GM23338 (cell line): ENCODE measurements at regions not wholly inside any gene's neighbourhood (a gene's known extent, or its start where the extent isn't known, plus 50 kb on each side); places are given as distances from the start of the nearest gene placed in this dataset.

Experiments used
- ATAC-seq: fragments of 200-7000 bp; cut with Tn5 transposase; 3 replicates; pipeline ENCODE4 v1.9.1; 2020
- DNase-seq: peaks from one replicate; pipeline ENCODE4 v3.0.0-alpha.2; 2015; ENCODE audit warnings: low spot score
- H2AFZ ChIP-seq: fragments of 200-600 bp; sonication (generic); 2 replicates; pipeline ENCODE4 v1.8.0; 2016; ENCODE audit warnings: antibody characterized with exemption, mild to moderate bottlenecking, moderate library complexity
- H3F3A ChIP-seq: fragments of 200-600 bp; sonication (generic); replicated peaks from 2 replicates; pipeline ENCODE4 v1.8.0; 2017; ENCODE audit warnings: antibody characterized with exemption, mixed run types, low read depth
- H3K27ac ChIP-seq: fragments of 200-600 bp; sonication (generic); 2 replicates; pipeline ENCODE4 v1.6.1; 2016; ENCODE audit warnings: low read depth
- H3K27me3 ChIP-seq: fragments of 200-600 bp; sonication (generic); 2 replicates; pipeline ENCODE4 v1.8.0; 2016; ENCODE audit warnings: mild to moderate bottlenecking, mixed run types, moderate library complexity; ENCODE audit not compliant: insufficient read depth
- H3K36me3 ChIP-seq: fragments of 200-600 bp; sonication (generic); 2 replicates; pipeline ENCODE4 v1.8.0; 2016; ENCODE audit warnings: mild to moderate bottlenecking; ENCODE audit not compliant: insufficient read depth
- H3K4me1 ChIP-seq: fragments of 200-600 bp; sonication (generic); 2 replicates; pipeline ENCODE4 v1.8.0; 2016; ENCODE audit warnings: mild to moderate bottlenecking, moderate library complexity; ENCODE audit not compliant: insufficient read depth
- H3K4me2 ChIP-seq: fragments of 200-600 bp; sonication (generic); 2 replicates; pipeline ENCODE4 v1.7.1; 2017; ENCODE audit warnings: mixed run types
- H3K4me3 ChIP-seq: fragments of 200-600 bp; sonication (generic); 2 replicates; pipeline ENCODE4 v1.6.1; 2016; ENCODE audit warnings: mixed run types
- H3K79me2 ChIP-seq: fragments of 200-600 bp; sonication (generic); replicated peaks from 2 replicates; pipeline ENCODE4 v1.8.0; 2017; ENCODE audit warnings: mild to moderate bottlenecking; ENCODE audit not compliant: insufficient read depth
- H3K9me2 ChIP-seq: fragments of 200-600 bp; sonication (generic); 2 replicates; pipeline ENCODE4 v1.8.0; 2017; ENCODE audit not compliant: insufficient read depth
- H4K20me1 ChIP-seq: fragments of 200-600 bp; sonication (generic); replicated peaks from 2 replicates; pipeline ENCODE4 v1.8.0; 2017; ENCODE audit warnings: mild to moderate bottlenecking; ENCODE audit not compliant: insufficient read depth
- H3K27ac Mint-ChIP-seq: 2 replicates; pipeline ENCODE4 v1.8.0; 2020; ENCODE audit warnings: inconsistent platforms, mild to moderate bottlenecking, moderate library complexity, mixed read lengths
- H3K27me3 Mint-ChIP-seq: 3 replicates; pipeline ENCODE4 v1.8.0; 2022; ENCODE audit warnings: low read depth, mild to moderate bottlenecking, moderate library complexity, mixed read lengths, inconsistent platforms; ENCODE audit not compliant: insufficient read depth, poor library complexity
- H3K36me3 Mint-ChIP-seq: 3 replicates; pipeline ENCODE4 v1.8.0; 2021; ENCODE audit warnings: low read depth, mild to moderate bottlenecking, inconsistent platforms, moderate library complexity, mixed read lengths
- H3K4me1 Mint-ChIP-seq: 3 replicates; pipeline ENCODE4 v1.8.0; 2020; ENCODE audit warnings: mild to moderate bottlenecking, inconsistent platforms, mixed read lengths
- H3K4me3 Mint-ChIP-seq: 3 replicates; pipeline ENCODE4 v1.8.0; 2021; ENCODE audit warnings: moderate library complexity, mild to moderate bottlenecking, inconsistent platforms, mixed read lengths
- H3K9me3 Mint-ChIP-seq: 3 replicates; pipeline ENCODE4 v1.8.0; 2020; ENCODE audit warnings: moderate library complexity, mild to moderate bottlenecking, inconsistent platforms, mixed read lengths
- EZH2 ChIP-seq: fragments of 200-600 bp; sonication (generic); IDR thresholded peaks from one replicate; pipeline ENCODE4 v1.8.0; 2017; ENCODE audit warnings: antibody characterized with exemption, mild to moderate bottlenecking, low read depth; ENCODE audit not compliant: unreplicated experiment
- EZH2phosphoT487 ChIP-seq: fragments of 200-600 bp; sonication (generic); IDR thresholded peaks from one replicate; pipeline ENCODE4 v1.8.1; 2018; ENCODE audit warnings: antibody characterized with exemption; ENCODE audit not compliant: unreplicated experiment
- JUNB ChIP-seq: IDR thresholded peaks from one replicate; pipeline ENCODE4 v1.6.1; 2016; ENCODE audit warnings: antibody characterized with exemption; ENCODE audit not compliant: unreplicated experiment
- NANOG ChIP-seq: IDR thresholded peaks from 2 replicates; pipeline ENCODE4 v1.6.1; 2016; ENCODE audit warnings: antibody characterized with exemption, borderline replicate concordance
- STAT1 ChIP-seq: IDR thresholded peaks from one replicate; pipeline ENCODE4 v1.6.1; 2016; ENCODE audit warnings: antibody characterized with exemption; ENCODE audit not compliant: unreplicated experiment
- ZNF331 ChIP-seq: fragments of 250-450 bp; sonication (Bioruptor Pico); IDR thresholded peaks from 2 replicates; pipeline ENCODE4 v1.5.0; 2020; ENCODE audit warnings: low read depth, mild to moderate bottlenecking, moderate library complexity
- TF ChIP-seq, protein P1 (sequence below): IDR thresholded peaks from 2 replicates; pipeline ENCODE4 v1.6.1; 2016; ENCODE audit warnings: antibody characterized with exemption
- TF ChIP-seq, protein P2 (sequence below): IDR thresholded peaks from one replicate; pipeline ENCODE4 v1.6.1; 2018; ENCODE audit warnings: antibody characterized with exemption; ENCODE audit not compliant: unreplicated experiment
- TF ChIP-seq, protein P3 (sequence below), 2 experiments: fragments of 200-600 bp in 1 of 2; sonication (generic) in 1 of 2; conservative IDR thresholded peaks; 2 replicates each; pipeline versions ENCODE4 v1.5.1 to v1.6.1; 2016 to 2017; ENCODE audit warnings: antibody characterized with exemption in 2 of 2, low read depth in 2 of 2, mild to moderate bottlenecking in 2 of 2, moderate library complexity in 1 of 2

DNA sequence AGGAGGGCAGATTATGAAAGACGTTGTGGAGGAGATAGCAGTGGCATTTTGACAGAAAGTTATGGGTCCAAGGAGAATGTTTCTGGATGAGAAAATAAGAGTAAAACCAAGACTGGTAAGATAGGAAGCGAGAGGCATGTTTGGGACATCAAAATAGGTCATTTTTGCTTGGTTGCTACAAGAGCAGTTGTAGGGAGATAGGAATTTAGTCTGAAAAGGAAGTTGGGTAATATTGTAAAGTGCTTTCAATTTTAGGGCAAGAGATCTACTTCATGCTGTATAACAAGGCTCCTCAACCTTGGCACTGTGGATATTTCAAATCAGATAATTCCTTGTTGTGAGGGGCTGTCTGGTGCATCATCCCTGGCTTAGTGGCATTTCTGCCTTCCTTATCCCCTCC, 118.0 kb upstream of the DPH6 start:
- H3K4me3 ChIP-seq, result no peak overlapping the region
- H3K4me1 ChIP-seq, result peaks cover 11% of the 10 kb centered on the region
- no peak for ATAC-seq

More for the DNA sequence above, 118.0 kb upstream of the DPH6 start:
- no peaks in the 10 kb centered on the region for H3K9me3 Mint-ChIP-seq
- no peaks in the 10 kb centered on the region for H3K79me2 ChIP-seq
- H4K20me1 ChIP-seq, result no peaks in the 10 kb centered on the region
- no peak overlapping the region for H3K4me2 ChIP-seq
- peaks cover 5% of the 10 kb centered on the region; the same call in 1 of the 2 replicates for H3K9me2 ChIP-seq
- H3K27ac Mint-ChIP-seq, result no peak overlapping the region
- no peak for DNase-seq
- no peaks in the 10 kb centered on the region for H3F3A ChIP-seq
- no peak overlapping the region for H3K27ac ChIP-seq
- no peaks in the 10 kb centered on the region for H3K27me3 Mint-ChIP-seq
- H3K36me3 ChIP-seq, result no peaks in the 10 kb centered on the region
- H3K27me3 ChIP-seq, result no peaks in the 10 kb centered on the region
- no peak overlapping the region for H3K4me3 Mint-ChIP-seq
- peaks cover 11% of the 10 kb centered on the region for H3K4me1 Mint-ChIP-seq
- no peaks in the 10 kb centered on the region for H3K36me3 Mint-ChIP-seq
- H2AFZ ChIP-seq, result no peak overlapping the region
- TF ChIP-seq JUNB (no peak), ZNF331 (no peak), STAT1 (no peak), NANOG (no peak), EZH2phosphoT487 (no peak), EZH2 (no peak)
- TF ChIP-seq, protein P1, sequence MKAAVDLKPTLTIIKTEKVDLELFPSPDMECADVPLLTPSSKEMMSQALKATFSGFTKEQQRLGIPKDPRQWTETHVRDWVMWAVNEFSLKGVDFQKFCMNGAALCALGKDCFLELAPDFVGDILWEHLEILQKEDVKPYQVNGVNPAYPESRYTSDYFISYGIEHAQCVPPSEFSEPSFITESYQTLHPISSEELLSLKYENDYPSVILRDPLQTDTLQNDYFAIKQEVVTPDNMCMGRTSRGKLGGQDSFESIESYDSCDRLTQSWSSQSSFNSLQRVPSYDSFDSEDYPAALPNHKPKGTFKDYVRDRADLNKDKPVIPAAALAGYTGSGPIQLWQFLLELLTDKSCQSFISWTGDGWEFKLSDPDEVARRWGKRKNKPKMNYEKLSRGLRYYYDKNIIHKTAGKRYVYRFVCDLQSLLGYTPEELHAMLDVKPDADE, result no peak
- TF ChIP-seq, protein P2, sequence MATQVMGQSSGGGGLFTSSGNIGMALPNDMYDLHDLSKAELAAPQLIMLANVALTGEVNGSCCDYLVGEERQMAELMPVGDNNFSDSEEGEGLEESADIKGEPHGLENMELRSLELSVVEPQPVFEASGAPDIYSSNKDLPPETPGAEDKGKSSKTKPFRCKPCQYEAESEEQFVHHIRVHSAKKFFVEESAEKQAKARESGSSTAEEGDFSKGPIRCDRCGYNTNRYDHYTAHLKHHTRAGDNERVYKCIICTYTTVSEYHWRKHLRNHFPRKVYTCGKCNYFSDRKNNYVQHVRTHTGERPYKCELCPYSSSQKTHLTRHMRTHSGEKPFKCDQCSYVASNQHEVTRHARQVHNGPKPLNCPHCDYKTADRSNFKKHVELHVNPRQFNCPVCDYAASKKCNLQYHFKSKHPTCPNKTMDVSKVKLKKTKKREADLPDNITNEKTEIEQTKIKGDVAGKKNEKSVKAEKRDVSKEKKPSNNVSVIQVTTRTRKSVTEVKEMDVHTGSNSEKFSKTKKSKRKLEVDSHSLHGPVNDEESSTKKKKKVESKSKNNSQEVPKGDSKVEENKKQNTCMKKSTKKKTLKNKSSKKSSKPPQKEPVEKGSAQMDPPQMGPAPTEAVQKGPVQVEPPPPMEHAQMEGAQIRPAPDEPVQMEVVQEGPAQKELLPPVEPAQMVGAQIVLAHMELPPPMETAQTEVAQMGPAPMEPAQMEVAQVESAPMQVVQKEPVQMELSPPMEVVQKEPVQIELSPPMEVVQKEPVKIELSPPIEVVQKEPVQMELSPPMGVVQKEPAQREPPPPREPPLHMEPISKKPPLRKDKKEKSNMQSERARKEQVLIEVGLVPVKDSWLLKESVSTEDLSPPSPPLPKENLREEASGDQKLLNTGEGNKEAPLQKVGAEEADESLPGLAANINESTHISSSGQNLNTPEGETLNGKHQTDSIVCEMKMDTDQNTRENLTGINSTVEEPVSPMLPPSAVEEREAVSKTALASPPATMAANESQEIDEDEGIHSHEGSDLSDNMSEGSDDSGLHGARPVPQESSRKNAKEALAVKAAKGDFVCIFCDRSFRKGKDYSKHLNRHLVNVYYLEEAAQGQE, result no peak
- TF ChIP-seq, protein P3, sequence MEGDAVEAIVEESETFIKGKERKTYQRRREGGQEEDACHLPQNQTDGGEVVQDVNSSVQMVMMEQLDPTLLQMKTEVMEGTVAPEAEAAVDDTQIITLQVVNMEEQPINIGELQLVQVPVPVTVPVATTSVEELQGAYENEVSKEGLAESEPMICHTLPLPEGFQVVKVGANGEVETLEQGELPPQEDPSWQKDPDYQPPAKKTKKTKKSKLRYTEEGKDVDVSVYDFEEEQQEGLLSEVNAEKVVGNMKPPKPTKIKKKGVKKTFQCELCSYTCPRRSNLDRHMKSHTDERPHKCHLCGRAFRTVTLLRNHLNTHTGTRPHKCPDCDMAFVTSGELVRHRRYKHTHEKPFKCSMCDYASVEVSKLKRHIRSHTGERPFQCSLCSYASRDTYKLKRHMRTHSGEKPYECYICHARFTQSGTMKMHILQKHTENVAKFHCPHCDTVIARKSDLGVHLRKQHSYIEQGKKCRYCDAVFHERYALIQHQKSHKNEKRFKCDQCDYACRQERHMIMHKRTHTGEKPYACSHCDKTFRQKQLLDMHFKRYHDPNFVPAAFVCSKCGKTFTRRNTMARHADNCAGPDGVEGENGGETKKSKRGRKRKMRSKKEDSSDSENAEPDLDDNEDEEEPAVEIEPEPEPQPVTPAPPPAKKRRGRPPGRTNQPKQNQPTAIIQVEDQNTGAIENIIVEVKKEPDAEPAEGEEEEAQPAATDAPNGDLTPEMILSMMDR (conservative IDR thresholded peaks at IDR 0.05; ENCODE audit: low read depth in 2 of 2), result no peak
